ENCODE measurements at regions not wholly inside any gene's neighbourhood (a gene's known extent, or its start where the extent isn't known, plus 50 kb on each side); places are given as distances from the start of the nearest gene placed in this dataset.

GRCh38 chr3:166367947-166368533, 530.8 kb upstream of the BCHE start:
- TF ChIP-seq, protein P1, sequence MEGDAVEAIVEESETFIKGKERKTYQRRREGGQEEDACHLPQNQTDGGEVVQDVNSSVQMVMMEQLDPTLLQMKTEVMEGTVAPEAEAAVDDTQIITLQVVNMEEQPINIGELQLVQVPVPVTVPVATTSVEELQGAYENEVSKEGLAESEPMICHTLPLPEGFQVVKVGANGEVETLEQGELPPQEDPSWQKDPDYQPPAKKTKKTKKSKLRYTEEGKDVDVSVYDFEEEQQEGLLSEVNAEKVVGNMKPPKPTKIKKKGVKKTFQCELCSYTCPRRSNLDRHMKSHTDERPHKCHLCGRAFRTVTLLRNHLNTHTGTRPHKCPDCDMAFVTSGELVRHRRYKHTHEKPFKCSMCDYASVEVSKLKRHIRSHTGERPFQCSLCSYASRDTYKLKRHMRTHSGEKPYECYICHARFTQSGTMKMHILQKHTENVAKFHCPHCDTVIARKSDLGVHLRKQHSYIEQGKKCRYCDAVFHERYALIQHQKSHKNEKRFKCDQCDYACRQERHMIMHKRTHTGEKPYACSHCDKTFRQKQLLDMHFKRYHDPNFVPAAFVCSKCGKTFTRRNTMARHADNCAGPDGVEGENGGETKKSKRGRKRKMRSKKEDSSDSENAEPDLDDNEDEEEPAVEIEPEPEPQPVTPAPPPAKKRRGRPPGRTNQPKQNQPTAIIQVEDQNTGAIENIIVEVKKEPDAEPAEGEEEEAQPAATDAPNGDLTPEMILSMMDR (IDR thresholded peaks at IDR 0.05): no peak
- no peak for TF ChIP-seq POLR2A (IDR thresholded peaks at IDR 0.05)

Data from breast epithelium (tissue), 3 donors.